ENCODE measurements at regions not wholly inside any gene's neighbourhood (a gene's known extent, or its start where the extent isn't known, plus 50 kb on each side); places are given as distances from the start of the nearest gene placed in this dataset.

- H3K79me2 ChIP-seq (ENCODE audit: insufficient read depth, low read length) = no peaks in the 10 kb centered on the region
- BruUV-seq (replicated peaks) = no TSS peak
- H3K4me1 ChIP-seq (ENCODE audit: control insufficient read depth in 1 of 2, insufficient read depth in 2 of 2, low read length in 2 of 2) = no peaks in the 10 kb centered on the region
- no peaks in the 10 kb centered on the region for H3K9me3 ChIP-seq (ENCODE audit: control insufficient read depth in 1 of 2, insufficient read depth in 1 of 2, low read depth in 1 of 2, low read length in 2 of 2)
- no peak overlapping the region for H2AFZ ChIP-seq (ENCODE audit: low read depth, low read length, poor library complexity, severe bottlenecking)
- no peak overlapping the region for H3K4me2 ChIP-seq (ENCODE audit: low read length)
- ATAC-seq = no peak
- POLR2A ChIA-PET = no interaction called here
- H3K36me3 ChIP-seq (ENCODE audit: control insufficient read depth in 1 of 2, insufficient read depth in 2 of 2, low read length in 2 of 2) = no peaks in the 10 kb centered on the region
- no peak overlapping the region for H3K27ac ChIP-seq (ENCODE audit: low read depth, low read length)
- no peaks in the 10 kb centered on the region for H3K9me2 ChIP-seq (ENCODE audit: insufficient read depth)
- H3K4me3 ChIP-seq (replicated peaks in 1 of 2; ENCODE audit: low read depth in 1 of 2, low read length in 2 of 2) = no peak overlapping the region
- CTCF ChIA-PET = interaction anchor here (1.1 to 2.4 kb wide), 2 partner anchors 256 to 550 kb away, joined by 4 to 8 read pairs; no protein-coding TSS in a partner anchor
- intact Hi-C loops (cut with micrococcal nuclease) = loop anchor here (5.0 kb wide), 1 partner anchor 553 kb away; no protein-coding TSS in a partner anchor
- H3K9ac ChIP-seq (ENCODE audit: low read length) = no peak overlapping the region
- TF ChIP-seq SRF (IDR thresholded peaks at IDR 0.05; ENCODE audit: low read depth) (no peak), CTCF (IDR thresholded peaks at IDR 0.05 in 2 of 3, conservative IDR thresholded peaks at IDR 0.05 in 1 of 3; ENCODE audit: borderline replicate concordance in 1 of 3, insufficient read depth in 1 of 3, low read depth in 2 of 3, low read length in 2 of 3) (no peak), CBX3 (IDR thresholded peaks at IDR 0.05; ENCODE audit: low read depth) (no peak), SP1 (IDR thresholded peaks at IDR 0.05; ENCODE audit: low read depth) (no peak), FOSL1 (IDR thresholded peaks at IDR 0.05; ENCODE audit: low read depth) (no peak), TCF7L2 (IDR thresholded peaks at IDR 0.05; ENCODE audit: borderline replicate concordance, extremely low read depth, insufficient read depth, insufficient read length) (no peak), EGR1 (IDR thresholded peaks at IDR 0.05; ENCODE audit: low read depth) (no peak), POLR2A (IDR thresholded peaks at IDR 0.05; ENCODE audit: borderline replicate concordance, extremely low read depth, insufficient read depth, insufficient read length) (no peak), CEBPB (IDR thresholded peaks at IDR 0.05; ENCODE audit: low read depth) (no peak), EZH2phosphoT487 (IDR thresholded peaks at IDR 0.05; ENCODE audit: borderline replicate concordance) (no peak), SIN3A (IDR thresholded peaks at IDR 0.05; ENCODE audit: low read depth) (no peak), ZFX (IDR thresholded peaks at IDR 0.05) (no peak), ZBTB33 (IDR thresholded peaks at IDR 0.05; ENCODE audit: extremely low read depth, insufficient replicate concordance, low read length) (no peak), REST (IDR thresholded peaks at IDR 0.05; ENCODE audit: low read depth) (no peak), EZH2 (IDR thresholded peaks at IDR 0.05) (no peak), MAX (IDR thresholded peaks at IDR 0.05) (no peak), ELF1 (IDR thresholded peaks at IDR 0.05; ENCODE audit: borderline replicate concordance, low read depth) (no peak), ZNF274 (IDR thresholded peaks at IDR 0.05; ENCODE audit: low read depth, low read length) (no peak)
- DNase-seq (ENCODE audit: low read depth, low spot score) = no peak
- H4K20me1 ChIP-seq (ENCODE audit: insufficient read depth) = no peaks in the 10 kb centered on the region
- H3K27me3 ChIP-seq (ENCODE audit: insufficient read depth, low read length) = no peaks in the 10 kb centered on the region
- RAD21 ChIA-PET (ENCODE audit: low non-redundant PET in 1 of 2, low total read pairs in 2 of 2, uncharacterized antibody in 2 of 2, unreplicated experiment in 2 of 2) = no interaction called here
These were observed 175.1 kb upstream of the HDAC9 start for GRCh38 chr7:18320422-18320821.
